IPS-15b (cell line): ENCODE measurements at regions not wholly inside any gene's neighbourhood (a gene's known extent, or its start where the extent isn't known, plus 50 kb on each side); places are given as distances from the start of the nearest gene placed in this dataset.

Experiments
- H3K27me3 ChIP-seq: one replicate; pipeline ENCODE4 v1.6.1; 2013; ENCODE audit warnings: low read length; ENCODE audit not compliant: control insufficient read depth, insufficient read depth
- H3K36me3 ChIP-seq: one replicate; pipeline ENCODE4 v1.6.1; 2013; ENCODE audit warnings: low read length; ENCODE audit not compliant: control insufficient read depth, insufficient read depth
- H3K4me1 ChIP-seq: one replicate; pipeline ENCODE4 v1.6.1; 2013; ENCODE audit warnings: mild to moderate bottlenecking, low read length; ENCODE audit not compliant: control insufficient read depth, insufficient read depth
- H3K4me3 ChIP-seq: one replicate; pipeline ENCODE4 v1.5.1; 2013; ENCODE audit warnings: low read depth, low read length
- H3K9ac ChIP-seq: one replicate; pipeline ENCODE4 v1.6.1; 2013; ENCODE audit warnings: low read depth, mild to moderate bottlenecking, low read length
- H3K9me3 ChIP-seq: one replicate; pipeline ENCODE4 v1.6.1; 2013; ENCODE audit warnings: mild to moderate bottlenecking, low read length; ENCODE audit not compliant: control insufficient read depth, insufficient read depth

GRCh38 chr6:119620846-119621555 lies 271.4 kb upstream of the MAN1A1 start:
- H3K27me3 ChIP-seq: no peaks in the 10 kb centered on the region
- H3K4me1 ChIP-seq: peaks cover 2% of the 10 kb centered on the region
- H3K36me3 ChIP-seq: no peaks in the 10 kb centered on the region
- no peak overlapping the region for H3K9ac ChIP-seq
- no peaks in the 10 kb centered on the region for H3K9me3 ChIP-seq
- H3K4me3 ChIP-seq: no peak overlapping the region

GRCh38 chr6:119614138-119614537 lies 264.6 kb upstream of the MAN1A1 start:
- peaks cover under 1% of the 10 kb centered on the region for H3K4me1 ChIP-seq

GRCh38 chr6:119612911-119613381 lies 263.4 kb upstream of the MAN1A1 start:
- Histone ChIP-seq H3K27me3 (no peaks in the 10 kb centered on the region), H3K4me1 (peaks cover 2% of the 10 kb centered on the region), H3K9me3 (no peaks in the 10 kb centered on the region), H3K4me3 (no peak overlapping the region), H3K9ac (no peak overlapping the region), H3K36me3 (no peaks in the 10 kb centered on the region)

More at GRCh38 chr6:119614138-119614537, 264.6 kb upstream of the MAN1A1 start:
- no peaks in the 10 kb centered on the region for H3K36me3 ChIP-seq
- no peaks in the 10 kb centered on the region for H3K27me3 ChIP-seq
- H3K9me3 ChIP-seq: no peaks in the 10 kb centered on the region
- no peak overlapping the region for H3K4me3 ChIP-seq
- no peak overlapping the region for H3K9ac ChIP-seq

- H3K36me3 ChIP-seq: no peaks in the 10 kb centered on the region
- no peaks in the 10 kb centered on the region for H3K27me3 ChIP-seq
- H3K4me1 ChIP-seq: peaks cover 2% of the 10 kb centered on the region
- no peaks in the 10 kb centered on the region for H3K9me3 ChIP-seq
- no peak overlapping the region for H3K9ac ChIP-seq
- no peak overlapping the region for H3K4me3 ChIP-seq
These were observed 262.8 kb upstream of the MAN1A1 start for GRCh38 chr6:119612176-119612891.

GRCh38 chr6:119610754-119611153 lies 261.2 kb upstream of the MAN1A1 start:
- H3K4me3 ChIP-seq: no peak overlapping the region
- H3K9me3 ChIP-seq: no peaks in the 10 kb centered on the region
- no peaks in the 10 kb centered on the region for H3K36me3 ChIP-seq
- H3K27me3 ChIP-seq: no peaks in the 10 kb centered on the region
- no peak overlapping the region for H3K9ac ChIP-seq
- H3K4me1 ChIP-seq: peaks cover 2% of the 10 kb centered on the region

- Histone ChIP-seq H3K9me3 (no peaks in the 10 kb centered on the region), H3K36me3 (no peaks in the 10 kb centered on the region), H3K4me1 (peaks cover 2% of the 10 kb centered on the region), H3K4me3 (no peak overlapping the region), H3K27me3 (no peaks in the 10 kb centered on the region), H3K9ac (no peak overlapping the region)
These were observed 260.7 kb upstream of the MAN1A1 start for GRCh38 chr6:119610265-119610664.

GRCh38 chr6:119609865-119610264 lies 260.3 kb upstream of the MAN1A1 start:
- H3K4me1 ChIP-seq: peaks cover 2% of the 10 kb centered on the region
- no peaks in the 10 kb centered on the region for H3K36me3 ChIP-seq
- no peak overlapping the region for H3K9ac ChIP-seq
- no peaks in the 10 kb centered on the region for H3K27me3 ChIP-seq
- H3K9me3 ChIP-seq: no peaks in the 10 kb centered on the region
- H3K4me3 ChIP-seq: no peak overlapping the region

- Histone ChIP-seq H3K9me3 (no peaks in the 10 kb centered on the region), H3K9ac (no peak overlapping the region), H3K4me3 (no peak overlapping the region), H3K27me3 (no peaks in the 10 kb centered on the region), H3K4me1 (peaks cover 2% of the 10 kb centered on the region), H3K36me3 (no peaks in the 10 kb centered on the region)
These were observed 259.4 kb upstream of the MAN1A1 start for GRCh38 chr6:119608994-119609393.

- H3K36me3 ChIP-seq: no peaks in the 10 kb centered on the region
- H3K4me3 ChIP-seq: no peak overlapping the region
- H3K4me1 ChIP-seq: peaks cover 1% of the 10 kb centered on the region
- H3K9ac ChIP-seq: no peak overlapping the region
- H3K9me3 ChIP-seq: no peaks in the 10 kb centered on the region
- H3K27me3 ChIP-seq: no peaks in the 10 kb centered on the region
These were observed 254.6 kb upstream of the MAN1A1 start for GRCh38 chr6:119604124-119604523.

- no peak overlapping the region for H3K9ac ChIP-seq
These were observed 253.9 kb upstream of the MAN1A1 start for GRCh38 chr6:119603501-119603900.

GRCh38 chr6:119602215-119603178 lies 252.9 kb upstream of the MAN1A1 start:
- Histone ChIP-seq H3K36me3 (no peaks in the 10 kb centered on the region), H3K9me3 (no peaks in the 10 kb centered on the region), H3K4me1 (no peaks in the 10 kb centered on the region), H3K4me3 (no peak overlapping the region), H3K9ac (no peak overlapping the region), H3K27me3 (no peaks in the 10 kb centered on the region)

More at GRCh38 chr6:119603501-119603900, 253.9 kb upstream of the MAN1A1 start:
- H3K36me3 ChIP-seq: no peaks in the 10 kb centered on the region
- no peaks in the 10 kb centered on the region for H3K4me1 ChIP-seq
- H3K4me3 ChIP-seq: no peak overlapping the region
- no peaks in the 10 kb centered on the region for H3K27me3 ChIP-seq
- H3K9me3 ChIP-seq: no peaks in the 10 kb centered on the region
